OCI-LY1 (cell line): ENCODE measurements at regions not wholly inside any gene's neighbourhood (a gene's known extent, or its start where the extent isn't known, plus 50 kb on each side); places are given as distances from the start of the nearest gene placed in this dataset.
"Not testable (repeated sequence)": the region's sequence is repeated elsewhere in the genome, so short reads cannot be mapped to it uniquely, and the experiment has no call there.

Experiments used
- H2AFZ ChIP-seq: fragments of 200-600 bp; sonication (generic), shearing (Covaris generic); 2 replicates; pipeline ENCODE4 v1.6.0; 2014; ENCODE audit warnings: antibody characterized with exemption, mild to moderate bottlenecking, low read length
- H3F3A ChIP-seq: fragments of 200-600 bp; sonication (generic), shearing (Covaris generic); 2 replicates; pipeline ENCODE4 v1.6.0; 2014; ENCODE audit warnings: mild to moderate bottlenecking, antibody characterized with exemption, low read length, moderate library complexity; ENCODE audit not compliant: insufficient read depth
- H3K27ac ChIP-seq: fragments of 200-600 bp; sonication (generic); 2 replicates; pipeline ENCODE4 v1.5.1; 2014; ENCODE audit warnings: low read length, mixed run types, mild to moderate bottlenecking, low read depth; ENCODE audit not compliant: poor library complexity, severe bottlenecking
- H3K27me3 ChIP-seq: fragments of 200-600 bp; sonication (generic); 2 replicates; pipeline ENCODE4 v1.6.0; 2014; ENCODE audit warnings: antibody characterized with exemption, mild to moderate bottlenecking, low read length, moderate library complexity; ENCODE audit not compliant: insufficient read depth
- H3K36me3 ChIP-seq: fragments of 200-600 bp; sonication (generic); 2 replicates; pipeline ENCODE4 v1.6.1; 2014; ENCODE audit warnings: mild to moderate bottlenecking, antibody characterized with exemption, low read length, moderate library complexity, mixed read lengths; ENCODE audit not compliant: insufficient read depth
- H3K4me1 ChIP-seq: fragments of 200-600 bp; sonication (generic); 2 replicates; pipeline ENCODE4 v1.5.1; 2014; ENCODE audit warnings: mild to moderate bottlenecking, low read length, moderate library complexity; ENCODE audit not compliant: insufficient read depth, severe bottlenecking
- H3K4me2 ChIP-seq: fragments of 200-600 bp; sonication (generic), shearing (Covaris generic); 2 replicates; pipeline ENCODE4 v1.6.1; 2014; ENCODE audit warnings: low read length
- H3K4me3 ChIP-seq: fragments of 200-600 bp; sonication (generic); 2 replicates; pipeline ENCODE4 v1.5.1; 2014; ENCODE audit warnings: low read length, low read depth, mild to moderate bottlenecking, mixed read lengths; ENCODE audit not compliant: poor library complexity, severe bottlenecking
- H3K79me2 ChIP-seq: fragments of 200-600 bp; shearing (Covaris generic); 2 replicates; pipeline ENCODE4 v1.6.1; 2016; ENCODE audit warnings: mixed run types, low read length, mixed read lengths; ENCODE audit not compliant: insufficient read depth
- H3K9ac ChIP-seq: fragments of 200-600 bp; sonication (generic), shearing (Covaris generic); 2 replicates; pipeline ENCODE4 v1.6.1; 2014; ENCODE audit warnings: mild to moderate bottlenecking, low read length, mixed read lengths
- H3K9me2 ChIP-seq: fragments of 200-600 bp; sonication (generic), shearing (Covaris generic); 2 replicates; pipeline ENCODE4 v1.6.1; 2014; ENCODE audit warnings: low read depth, mild to moderate bottlenecking, low read length, mixed read lengths
- H3K9me3 ChIP-seq: fragments of 200-600 bp; shearing (Covaris generic); 2 replicates; pipeline ENCODE4 v1.6.1; 2014; ENCODE audit warnings: low read length, mixed read lengths
- H4K20me1 ChIP-seq: fragments of 200-600 bp; sonication (generic), shearing (Covaris generic); 2 replicates; pipeline ENCODE4 v1.6.0; 2016; ENCODE audit warnings: mild to moderate bottlenecking, low read length; ENCODE audit not compliant: insufficient read depth
- CTCF ChIP-seq: fragments of 200-600 bp; sonication (generic), shearing (Covaris generic); IDR thresholded peaks from 2 replicates; pipeline ENCODE4 v1.5.1; 2017; ENCODE audit warnings: mild to moderate bottlenecking, antibody characterized with exemption, low read length, moderate library complexity, mixed read lengths
- EZH2 ChIP-seq: fragments of 200-600 bp; sonication (generic), shearing (Covaris generic); IDR thresholded peaks from 2 replicates; pipeline ENCODE4 v1.8.0; 2017; ENCODE audit warnings: borderline replicate concordance, mixed run types, mild to moderate bottlenecking, antibody characterized with exemption, low read length, moderate library complexity, mixed read lengths

GRCh38 chr6:14888575-14889000 lies 357.3 kb upstream of the JARID2 start:
- TF ChIP-seq CTCF (no peak), EZH2 (no peak)
- Histone ChIP-seq H3K27me3 (no peaks in the 10 kb centered on the region), H3K4me1 (no peaks in the 10 kb centered on the region), H2AFZ (no peak overlapping the region), H3K27ac (no peak overlapping the region), H3K4me2 (no peak overlapping the region), H3F3A (no peaks in the 10 kb centered on the region), H4K20me1 (no peaks in the 10 kb centered on the region), H3K36me3 (no peaks in the 10 kb centered on the region), H3K9me3 (no peaks in the 10 kb centered on the region), H3K9ac (no peak overlapping the region), H3K9me2 (no peaks in the 10 kb centered on the region), H3K4me3 (no peak overlapping the region), H3K79me2 (no peaks in the 10 kb centered on the region)

- Histone ChIP-seq H3F3A (no peaks in the 10 kb centered on the region), H3K9me3 (no peaks in the 10 kb centered on the region), H3K4me2 (no peak overlapping the region), H3K4me1 (no peaks in the 10 kb centered on the region), H3K36me3 (no peaks in the 10 kb centered on the region), H3K27me3 (no peaks in the 10 kb centered on the region), H3K9ac (no peak overlapping the region), H3K79me2 (no peaks in the 10 kb centered on the region), H2AFZ (no peak overlapping the region), H3K4me3 (no peak overlapping the region), H4K20me1 (no peaks in the 10 kb centered on the region), H3K27ac (no peak overlapping the region), H3K9me2 (no peaks in the 10 kb centered on the region)
- TF ChIP-seq CTCF (no peak), EZH2 (no peak)
Observed at GRCh38 chr6:14889188-14889587, 356.7 kb upstream of the JARID2 start.

GRCh38 chr6:14889611-14890593 lies 356.0 kb upstream of the JARID2 start:
- Histone ChIP-seq H3F3A (no peaks in the 10 kb centered on the region), H3K4me2 (no peak overlapping the region), H3K4me1 (no peaks in the 10 kb centered on the region), H3K9ac (no peak overlapping the region), H3K27me3 (no peaks in the 10 kb centered on the region), H3K79me2 (no peaks in the 10 kb centered on the region), H3K27ac (no peak overlapping the region), H4K20me1 (no peaks in the 10 kb centered on the region), H2AFZ (no peak overlapping the region), H3K4me3 (no peak overlapping the region), H3K36me3 (no peaks in the 10 kb centered on the region), H3K9me2 (no peaks in the 10 kb centered on the region), H3K9me3 (no peaks in the 10 kb centered on the region)
- TF ChIP-seq CTCF, result no peak

GRCh38 chr6:14891820-14892375 lies 354.0 kb upstream of the JARID2 start:
- not testable (repeated sequence) for H4K20me1 ChIP-seq, H3K4me1 ChIP-seq, H2AFZ ChIP-seq, H3K4me2 ChIP-seq, H3K9ac ChIP-seq, H3K36me3 ChIP-seq, H3K4me3 ChIP-seq, H3K27ac ChIP-seq, H3K9me2 ChIP-seq, H3K79me2 ChIP-seq, H3K27me3 ChIP-seq, H3F3A ChIP-seq, H3K9me3 ChIP-seq
